Activated T-cell treated with anti-CD3 and anti-CD28 coated beads, Interleukin-2, amount 50 U/mL, for 72 hours (primary cell): ENCODE measurements at regions not wholly inside any gene's neighbourhood (a gene's known extent, or its start where the extent isn't known, plus 50 kb on each side); places are given as distances from the start of the nearest gene placed in this dataset.
"Not testable (repeated sequence)": the region's sequence is repeated elsewhere in the genome, so short reads cannot be mapped to it uniquely, and the experiment has no call there.

ENCODE experiments used
- ATAC-seq, 2 donors: fragments of 150-1000 bp; cut with Tn5 transposase; replicated peaks in 1 of 2; 2 replicates each; pipeline ENCODE4 v1.10.0; 2021; ENCODE audit warnings: moderate library complexity in 2 of 2, mild to moderate bottlenecking in 1 of 2
- DNase-seq, 2 donors: peaks; one replicate each; pipeline ENCODE4 v3.0.0; 2021 to 2022; ENCODE audit warnings: mixed read lengths in 1 of 2
- H3K27ac Mint-ChIP-seq: one replicate; pipeline ENCODE4 v1.8.0; 2022; ENCODE audit warnings: mild to moderate bottlenecking, moderate library complexity, mixed read lengths
- H3K27me3 Mint-ChIP-seq: one replicate; pipeline ENCODE4 v1.8.0; 2022; ENCODE audit warnings: low read depth, mixed read lengths
- H3K36me3 Mint-ChIP-seq, 2 donors: one replicate each; pipeline ENCODE4 v1.8.0; 2022; ENCODE audit warnings: mixed read lengths in 2 of 2, mild to moderate bottlenecking in 1 of 2; ENCODE audit not compliant: insufficient read depth in 2 of 2
- H3K4me1 Mint-ChIP-seq: one replicate; pipeline ENCODE4 v1.8.0; 2022; ENCODE audit warnings: low read depth, mixed read lengths
- H3K4me3 Mint-ChIP-seq, 2 donors: one replicate each; pipeline ENCODE4 v1.8.0; 2022; ENCODE audit warnings: mild to moderate bottlenecking in 2 of 2, mixed read lengths in 2 of 2, moderate library complexity in 2 of 2
- H3K9me3 Mint-ChIP-seq, 2 donors: one replicate each; pipeline ENCODE4 v1.8.0; 2022; ENCODE audit warnings: mixed read lengths in 2 of 2

DNA sequence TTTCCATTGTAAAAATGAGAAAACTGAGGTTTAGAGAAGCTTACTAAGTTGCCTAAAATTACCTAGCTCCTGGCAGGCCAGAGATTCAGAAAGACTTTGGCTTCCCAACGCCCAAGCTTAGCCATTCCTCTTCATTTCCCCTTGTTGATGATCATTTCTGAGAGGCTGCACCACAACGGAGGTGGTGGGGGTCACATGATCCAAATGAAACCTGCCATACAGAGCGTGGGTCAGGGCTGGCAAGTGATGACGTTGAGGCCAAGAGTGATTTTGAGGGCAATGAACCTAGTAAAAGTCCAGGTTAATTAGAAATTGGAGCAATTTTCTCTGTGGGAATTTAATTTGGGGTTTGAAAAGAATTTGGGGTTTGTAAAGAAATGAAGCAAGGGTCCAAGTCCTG is 109.9 kb downstream of the TMEM182 start:
- DNase-seq: no peak

DNA sequence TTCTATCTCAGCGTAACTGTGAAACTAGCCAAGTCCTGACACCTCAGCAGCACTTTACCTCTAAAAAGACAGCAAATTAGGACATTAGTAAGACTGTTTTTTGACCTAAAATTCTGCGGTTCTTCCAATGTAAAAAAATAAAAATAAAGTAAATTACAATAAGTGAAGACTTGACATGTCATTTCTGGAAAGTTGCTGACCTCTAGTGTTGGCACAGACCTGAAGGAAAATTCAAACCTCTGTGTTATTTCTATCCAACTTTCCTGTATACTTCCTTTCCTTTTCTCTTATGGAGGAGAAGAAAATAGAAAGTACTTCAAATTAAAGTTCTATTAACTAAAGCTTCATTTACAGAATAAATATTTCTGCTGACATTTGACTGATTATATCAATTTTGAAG is 110.6 kb downstream of the TMEM182 start:
- ATAC-seq (no peak), DNase-seq (no peak)
- Mint-ChIP-seq H3K36me3 (peaks cover 2 to 3% of the 10 kb centered on the region in 2 donors), H3K27me3 (no peaks in the 10 kb centered on the region), H3K4me1 (no peaks in the 10 kb centered on the region), H3K4me3 (no peak overlapping the region), H3K27ac (no peak overlapping the region), H3K9me3 (peaks cover 3 to 5% of the 10 kb centered on the region in 2 donors)

More for the DNA sequence above, 109.9 kb downstream of the TMEM182 start:
- no peak for ATAC-seq
- H3K27me3 Mint-ChIP-seq: no peaks in the 10 kb centered on the region
- H3K36me3 Mint-ChIP-seq: peaks cover 0 to 2% of the 10 kb centered on the region in 2 donors
- no peaks in the 10 kb centered on the region for H3K9me3 Mint-ChIP-seq
- no peak overlapping the region for H3K27ac Mint-ChIP-seq
- no peaks in the 10 kb centered on the region for H3K4me1 Mint-ChIP-seq
- no peak overlapping the region for H3K4me3 Mint-ChIP-seq

DNA sequence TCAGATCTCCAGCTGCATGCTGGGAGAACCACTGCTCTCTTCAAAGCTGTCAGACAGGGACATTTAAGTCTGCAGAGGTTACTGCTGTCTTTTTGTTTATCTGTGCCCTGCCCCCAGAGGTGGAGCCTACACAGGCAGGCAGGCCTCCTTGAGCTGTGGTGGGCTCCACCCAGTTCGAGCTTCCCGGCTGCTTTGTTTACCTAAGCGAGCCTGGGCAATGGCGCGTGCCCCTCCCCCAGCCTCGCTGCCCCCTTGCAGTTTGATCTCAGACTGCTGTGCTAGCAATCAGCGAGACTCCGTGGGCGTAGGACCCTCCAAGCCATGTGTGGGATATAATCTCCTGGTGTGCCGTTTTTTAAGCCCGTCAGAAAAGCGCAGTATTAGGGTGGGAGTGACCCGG is 117.7 kb downstream of the TMEM182 start:
- not testable (repeated sequence) for H3K9me3 Mint-ChIP-seq, H3K27ac Mint-ChIP-seq, H3K36me3 Mint-ChIP-seq, H3K4me3 Mint-ChIP-seq, DNase-seq, ATAC-seq, H3K27me3 Mint-ChIP-seq, H3K4me1 Mint-ChIP-seq

DNA sequence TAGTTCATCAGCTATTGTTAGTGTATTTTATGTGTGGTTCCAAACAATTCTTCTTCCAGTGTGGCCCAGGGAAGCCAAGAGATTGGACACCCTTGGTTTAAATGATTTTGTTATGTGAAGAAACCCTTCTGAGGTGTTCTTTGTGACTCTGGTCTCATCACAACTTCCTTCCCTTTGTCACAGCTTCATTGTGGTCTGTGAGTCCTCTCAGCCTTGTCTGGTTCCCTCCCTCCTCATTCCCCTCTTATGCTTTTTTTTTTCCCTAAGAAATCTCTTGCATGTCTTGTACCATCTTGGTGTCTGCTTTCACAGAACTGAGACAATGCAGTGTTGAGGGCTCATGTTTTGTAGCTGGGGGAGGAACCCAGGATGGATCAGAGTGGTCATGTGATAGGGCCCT is 118.9 kb downstream of the TMEM182 start:
- no peak for DNase-seq
- no peak overlapping the region for H3K27ac Mint-ChIP-seq
- H3K36me3 Mint-ChIP-seq: peaks cover 0 to 4% of the 10 kb centered on the region in 2 donors
- no peak overlapping the region for H3K4me3 Mint-ChIP-seq
- H3K27me3 Mint-ChIP-seq: no peaks in the 10 kb centered on the region
- ATAC-seq: no peak
- no peaks in the 10 kb centered on the region for H3K4me1 Mint-ChIP-seq
- peaks cover 3 to 5% of the 10 kb centered on the region in 2 donors for H3K9me3 Mint-ChIP-seq

DNA sequence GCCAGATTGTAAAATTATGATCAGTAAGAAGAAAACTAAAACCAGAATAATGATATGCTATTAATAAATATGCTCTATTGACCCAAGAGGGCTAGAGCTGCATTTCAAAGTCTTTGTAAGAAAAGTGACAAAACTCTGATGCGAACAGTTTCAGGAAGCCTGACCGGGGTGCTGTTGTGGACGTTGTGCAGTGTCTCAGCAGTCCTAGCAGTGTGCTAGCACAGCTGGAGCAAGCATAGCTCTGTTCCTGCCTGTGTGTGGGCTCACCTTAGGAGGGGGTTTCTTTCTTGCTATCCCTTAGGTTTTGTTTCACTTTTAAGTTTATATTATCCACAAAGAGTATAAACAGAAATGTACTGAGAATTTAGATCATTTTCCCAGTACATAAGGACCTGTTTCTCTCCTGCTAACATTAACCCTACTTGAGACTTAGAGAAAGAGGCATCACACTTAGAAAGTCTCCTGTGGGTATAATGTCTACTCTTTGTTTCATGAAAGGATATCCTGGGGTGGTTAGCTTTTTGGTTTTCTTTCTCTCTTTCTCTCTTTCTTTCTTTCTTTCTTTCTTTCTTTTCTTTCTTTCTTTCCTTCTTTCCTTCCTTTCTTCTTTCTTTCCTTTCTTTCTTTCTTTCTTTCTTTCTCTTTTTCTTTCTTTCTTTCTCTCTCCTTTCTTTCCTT is 124.5 kb downstream of the TMEM182 start:
- Mint-ChIP-seq H3K36me3 (no peaks in the 10 kb centered on the region), H3K4me3 (no peak overlapping the region), H3K4me1 (no peaks in the 10 kb centered on the region), H3K9me3 (no peaks in the 10 kb centered on the region), H3K27ac (no peak overlapping the region), H3K27me3 (no peaks in the 10 kb centered on the region)
- DNase-seq: no peak
- ATAC-seq: no peak

DNA sequence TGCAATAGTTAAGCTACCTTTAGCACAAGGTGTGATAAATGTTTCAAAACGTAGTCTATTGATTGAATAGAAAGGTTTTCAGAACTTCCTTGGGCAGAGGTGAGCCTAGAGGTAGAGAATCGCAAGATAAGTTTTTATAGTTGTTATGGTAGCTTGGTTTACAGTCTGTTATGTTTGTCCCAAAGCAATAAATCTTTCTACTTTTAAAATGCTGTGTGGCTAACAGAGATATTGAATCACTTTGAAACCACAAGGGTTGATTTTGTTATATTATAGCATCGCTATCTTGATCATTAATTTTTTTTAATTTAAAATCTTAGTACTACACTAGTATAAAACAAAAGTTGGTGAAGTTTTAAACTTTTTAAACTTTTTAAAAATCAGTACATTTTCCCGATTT is 126.7 kb downstream of the TMEM182 start:
- Mint-ChIP-seq H3K27me3 (no peaks in the 10 kb centered on the region), H3K4me3 (no peak overlapping the region), H3K27ac (no peak overlapping the region), H3K36me3 (no peaks in the 10 kb centered on the region), H3K9me3 (no peaks in the 10 kb centered on the region), H3K4me1 (no peaks in the 10 kb centered on the region)
- no peak for DNase-seq
- ATAC-seq: no peak

DNA sequence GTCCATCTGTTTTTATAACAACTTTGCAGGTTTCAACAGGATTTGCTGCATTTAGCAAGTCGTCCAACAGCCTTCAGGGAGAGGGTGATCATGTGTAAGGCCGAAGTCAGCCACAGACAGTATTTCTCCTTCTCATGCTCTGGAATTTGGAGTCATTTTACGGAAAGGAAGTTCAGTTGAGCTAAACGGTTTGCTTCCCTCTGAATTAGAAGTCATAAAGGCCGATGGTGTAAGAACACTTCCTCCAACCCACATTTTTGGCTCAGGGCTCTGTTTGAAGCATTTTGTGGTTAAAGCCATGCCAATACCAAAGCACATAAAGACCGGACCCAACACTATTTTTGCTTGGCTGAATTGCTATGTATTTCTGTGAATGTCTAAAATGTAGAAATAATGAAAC is 129.5 kb downstream of the TMEM182 start:
- Mint-ChIP-seq H3K27ac (no peak overlapping the region), H3K36me3 (no peaks in the 10 kb centered on the region), H3K27me3 (no peaks in the 10 kb centered on the region), H3K4me1 (no peaks in the 10 kb centered on the region), H3K4me3 (no peak overlapping the region), H3K9me3 (no peaks in the 10 kb centered on the region)
- no peak for ATAC-seq
- DNase-seq: no peak

DNA sequence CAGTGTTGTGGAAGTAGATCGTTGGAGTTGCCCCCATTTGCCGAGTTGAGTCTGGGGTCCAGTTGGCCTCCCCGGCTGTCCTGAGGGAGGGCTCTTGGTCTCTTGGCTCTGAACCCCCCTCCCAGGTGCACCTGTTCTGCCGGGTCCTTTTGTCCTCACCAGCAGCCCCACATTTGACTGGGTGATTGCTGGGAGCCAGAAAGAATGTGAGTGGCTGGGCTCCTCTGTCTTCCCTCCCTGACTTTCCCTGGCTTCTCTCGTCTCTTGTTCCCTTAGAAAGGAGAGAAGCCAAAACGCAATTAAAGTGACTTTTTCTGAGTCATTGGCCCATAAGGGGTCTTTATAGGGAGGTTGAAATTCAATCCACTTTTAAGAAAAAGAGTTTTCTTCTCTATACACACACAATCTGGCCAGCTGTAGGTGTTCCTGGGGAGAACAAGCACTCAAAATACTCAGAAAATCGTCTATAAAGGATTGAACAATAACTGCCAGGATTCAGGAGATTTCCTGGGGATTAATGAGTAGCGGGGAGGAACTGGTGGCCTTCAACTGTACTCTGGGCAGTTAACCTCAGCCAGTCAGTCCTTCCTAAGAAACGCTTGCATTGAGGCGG is 131.0 kb downstream of the TMEM182 start:
- H3K36me3 Mint-ChIP-seq: no peaks in the 10 kb centered on the region
- DNase-seq: no peak
- no peaks in the 10 kb centered on the region for H3K27me3 Mint-ChIP-seq
- H3K4me3 Mint-ChIP-seq: no peak overlapping the region
- no peaks in the 10 kb centered on the region for H3K4me1 Mint-ChIP-seq
- no peak for ATAC-seq
- no peaks in the 10 kb centered on the region for H3K9me3 Mint-ChIP-seq
- no peak overlapping the region for H3K27ac Mint-ChIP-seq

DNA sequence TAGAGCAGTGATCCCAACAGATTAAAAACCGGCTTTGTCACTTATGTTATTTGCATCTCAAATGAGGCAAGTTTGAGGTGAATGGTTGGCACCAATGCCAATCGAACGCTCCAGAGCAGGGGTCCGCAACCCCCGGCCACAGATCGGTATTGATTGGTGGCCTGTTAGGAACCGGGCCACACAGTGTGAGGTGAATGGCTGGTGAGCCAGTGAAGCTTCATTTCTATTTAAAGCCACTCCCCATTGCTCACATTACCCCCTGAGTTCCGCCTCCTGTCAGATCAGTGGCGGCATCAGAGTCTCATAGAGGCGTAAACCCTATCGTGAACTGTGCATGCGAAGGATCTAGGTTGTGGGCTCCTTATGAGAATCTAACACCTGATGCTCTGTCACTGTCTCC is 132.0 kb downstream of the TMEM182 start:
- no peak for ATAC-seq
- no peak overlapping the region for H3K4me3 Mint-ChIP-seq
- H3K27ac Mint-ChIP-seq: no peak overlapping the region
- peaks cover 0 to 2% of the 10 kb centered on the region in 2 donors for H3K36me3 Mint-ChIP-seq
- H3K9me3 Mint-ChIP-seq: no peaks in the 10 kb centered on the region
- no peaks in the 10 kb centered on the region for H3K4me1 Mint-ChIP-seq
- no peak for DNase-seq
- no peaks in the 10 kb centered on the region for H3K27me3 Mint-ChIP-seq

DNA sequence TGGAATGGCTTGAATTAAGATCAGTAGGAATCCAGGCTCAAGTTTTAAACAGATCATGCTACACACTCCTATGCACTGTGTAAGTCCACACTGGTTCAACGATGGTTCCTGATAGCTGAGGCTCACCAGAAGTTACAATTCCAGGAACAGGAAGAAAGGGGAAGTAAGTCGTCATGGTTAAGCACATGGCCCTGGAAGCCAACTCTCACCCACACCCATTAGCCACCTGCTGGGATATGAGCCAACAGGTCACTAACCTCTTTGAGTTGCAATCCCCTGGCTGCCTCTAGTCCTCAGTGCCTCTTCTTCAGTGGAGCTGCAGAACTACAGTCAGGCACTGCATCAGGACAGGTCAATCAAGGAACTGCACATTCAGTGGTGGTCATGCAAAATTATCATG is 133.5 kb downstream of the TMEM182 start:
- Mint-ChIP-seq H3K27ac (no peak overlapping the region), H3K27me3 (no peaks in the 10 kb centered on the region), H3K36me3 (peaks cover 0 to 2% of the 10 kb centered on the region in 2 donors), H3K9me3 (no peaks in the 10 kb centered on the region), H3K4me1 (no peaks in the 10 kb centered on the region), H3K4me3 (no peak overlapping the region)
- DNase-seq (no peak), ATAC-seq (no peak)

DNA sequence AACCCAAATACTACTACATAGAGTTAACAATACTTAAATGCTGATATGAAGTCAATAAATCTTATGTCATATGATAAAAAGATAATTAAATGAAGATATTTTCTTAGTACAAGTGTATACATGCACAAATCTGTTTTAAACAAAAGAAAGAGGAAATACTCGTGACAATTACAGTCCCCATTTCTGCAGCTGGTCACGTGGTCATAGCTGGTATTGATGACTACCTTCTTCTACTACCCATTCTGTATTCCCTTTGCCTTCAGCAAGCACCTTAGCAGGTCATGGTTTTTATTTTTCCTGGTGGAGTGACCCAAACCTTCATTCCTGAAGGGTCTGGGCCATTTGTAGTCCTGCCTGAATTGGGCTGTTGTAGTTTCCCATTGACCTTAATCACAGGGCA is 147.4 kb downstream of the TMEM182 start:
- not testable (repeated sequence) for H3K27me3 Mint-ChIP-seq, H3K9me3 Mint-ChIP-seq, H3K4me1 Mint-ChIP-seq, DNase-seq, H3K36me3 Mint-ChIP-seq, H3K27ac Mint-ChIP-seq, ATAC-seq, H3K4me3 Mint-ChIP-seq

DNA sequence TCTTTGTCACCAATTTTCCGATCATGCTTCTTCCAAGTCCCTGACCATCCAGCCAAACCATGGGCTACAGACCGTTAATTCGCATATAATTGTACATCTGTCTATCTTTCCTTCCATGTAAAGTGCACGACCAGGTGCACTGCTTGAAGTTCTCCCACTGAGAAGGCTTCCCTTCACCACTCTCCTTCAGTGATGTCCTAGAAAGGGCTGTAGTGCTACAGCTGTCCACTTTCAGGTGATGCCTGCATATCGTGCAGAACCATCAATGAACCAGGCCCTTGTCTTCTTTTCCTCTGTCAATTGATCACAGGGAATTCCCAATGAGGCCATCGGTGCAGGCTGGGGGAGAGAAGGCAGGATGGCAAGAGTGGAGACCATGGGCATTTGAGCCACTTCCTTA is 148.9 kb downstream of the TMEM182 start:
- peaks cover 0 to 3% of the 10 kb centered on the region in 2 donors for H3K9me3 Mint-ChIP-seq
- no peaks in the 10 kb centered on the region for H3K4me1 Mint-ChIP-seq
- DNase-seq (no peak), ATAC-seq (no peak)
- H3K27me3 Mint-ChIP-seq: no peaks in the 10 kb centered on the region
- no peaks in the 10 kb centered on the region for H3K36me3 Mint-ChIP-seq
- no peak overlapping the region for H3K4me3 Mint-ChIP-seq
- H3K27ac Mint-ChIP-seq: no peak overlapping the region

DNA sequence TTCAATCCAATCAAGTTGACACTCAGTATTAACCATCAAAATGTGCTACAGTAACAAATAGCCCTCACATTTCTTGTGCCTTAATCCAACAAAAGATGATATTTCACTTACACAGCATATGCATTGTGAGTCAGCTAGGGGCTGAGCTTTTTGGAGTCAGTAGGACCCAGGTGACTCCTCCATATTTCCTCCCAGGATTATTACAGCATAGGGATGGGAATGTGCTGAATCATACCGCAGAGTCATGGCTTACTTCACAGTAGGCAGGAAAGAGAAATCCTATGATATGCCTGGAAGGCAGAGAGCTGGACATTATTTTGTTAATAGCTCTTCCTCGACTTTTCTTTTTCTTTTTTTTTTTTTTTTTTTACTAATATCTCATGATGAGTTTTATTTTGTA is 153.3 kb downstream of the TMEM182 start:
- Mint-ChIP-seq H3K9me3 (peaks cover 6 to 7% of the 10 kb centered on the region in 2 donors), H3K27me3 (no peaks in the 10 kb centered on the region), H3K36me3 (peaks cover 2 to 3% of the 10 kb centered on the region in 2 donors), H3K4me1 (no peaks in the 10 kb centered on the region), H3K27ac (no peak overlapping the region), H3K4me3 (no peak overlapping the region)
- ATAC-seq (no peak), DNase-seq (no peak)

DNA sequence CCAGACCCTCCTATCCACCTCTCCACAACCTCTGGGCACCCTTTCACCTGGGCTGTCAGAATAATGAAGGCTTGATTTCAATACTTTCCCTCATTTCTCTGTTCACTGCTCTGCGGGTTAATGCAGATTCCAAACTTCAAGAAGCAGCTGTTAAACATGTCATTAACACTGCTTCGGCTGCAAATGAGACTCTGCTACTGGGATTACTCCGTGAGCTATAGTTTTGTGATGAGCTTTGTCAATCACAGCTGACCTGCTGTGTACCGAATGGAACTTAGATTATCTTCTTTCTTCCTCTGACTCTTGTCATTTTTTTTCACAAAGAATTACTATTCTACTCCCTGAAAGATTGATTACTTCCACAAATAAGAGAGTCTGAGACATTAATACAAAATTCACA is 160.5 kb downstream of the TMEM182 start:
- no peaks in the 10 kb centered on the region for H3K27me3 Mint-ChIP-seq

More for the DNA sequence above, 160.5 kb downstream of the TMEM182 start:
- no peak for DNase-seq
- Mint-ChIP-seq H3K4me1 (no peaks in the 10 kb centered on the region), H3K36me3 (peaks cover 0 to 3% of the 10 kb centered on the region in 2 donors), H3K4me3 (no peak overlapping the region), H3K27ac (no peak overlapping the region), H3K9me3 (peaks cover 3% of the 10 kb centered on the region in 2 donors)
- no peak for ATAC-seq
